Dedifferentiated amniotic fluid mesenchymal stem cell (primary cell): ENCODE measurements at regions not wholly inside any gene's neighbourhood (a gene's known extent, or its start where the extent isn't known, plus 50 kb on each side); places are given as distances from the start of the nearest gene placed in this dataset.

ENCODE experiments used
- DNase-seq: peaks from one replicate; pipeline ENCODE4 v3.0.0-alpha.2; 2016; ENCODE audit errors: extremely low spot score

DNA sequence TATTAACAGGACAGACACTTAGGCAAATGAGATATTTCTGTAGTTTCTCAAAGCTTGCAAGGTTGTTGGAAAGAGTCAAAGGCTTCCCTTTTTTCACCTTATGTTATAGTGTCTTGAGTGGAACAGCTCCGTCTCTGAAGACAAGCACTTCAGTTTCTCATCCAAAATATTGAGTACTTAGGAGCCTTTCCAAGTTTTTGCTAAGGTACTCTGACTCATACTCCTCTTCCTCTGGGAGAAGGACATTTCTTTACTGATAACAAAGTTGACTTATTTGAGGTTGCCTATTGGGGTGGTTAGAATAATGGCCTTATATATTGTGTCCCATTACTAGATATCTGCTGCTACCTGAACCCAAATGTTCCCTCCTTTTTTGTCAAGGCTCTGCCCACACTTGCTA lies 869.6 kb downstream of the MAT2B start:
- no peak for DNase-seq

DNA sequence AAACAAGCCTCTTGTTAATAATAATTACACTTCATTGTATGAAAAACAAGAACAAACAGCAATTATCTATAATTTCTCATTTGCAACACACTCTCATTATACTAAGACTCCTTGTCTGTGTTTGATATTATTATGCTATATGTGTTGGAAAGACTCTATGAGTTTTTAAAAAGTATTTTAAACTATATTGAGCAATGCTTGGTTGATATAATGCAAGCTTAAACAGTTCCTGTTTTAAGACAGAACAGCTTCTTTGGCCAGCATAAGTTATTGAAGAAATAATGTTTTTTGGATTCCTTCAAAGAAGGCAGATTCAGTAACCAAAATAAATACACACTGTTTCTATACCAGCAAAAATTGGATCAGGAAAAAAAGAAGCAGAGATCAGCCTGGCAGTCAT lies 871.4 kb downstream of the MAT2B start:
- DNase-seq, result no peak

- no peak for DNase-seq
These were observed 872.3 kb downstream of the MAT2B start for GRCh38 chr5:164377746-164378145.

DNA sequence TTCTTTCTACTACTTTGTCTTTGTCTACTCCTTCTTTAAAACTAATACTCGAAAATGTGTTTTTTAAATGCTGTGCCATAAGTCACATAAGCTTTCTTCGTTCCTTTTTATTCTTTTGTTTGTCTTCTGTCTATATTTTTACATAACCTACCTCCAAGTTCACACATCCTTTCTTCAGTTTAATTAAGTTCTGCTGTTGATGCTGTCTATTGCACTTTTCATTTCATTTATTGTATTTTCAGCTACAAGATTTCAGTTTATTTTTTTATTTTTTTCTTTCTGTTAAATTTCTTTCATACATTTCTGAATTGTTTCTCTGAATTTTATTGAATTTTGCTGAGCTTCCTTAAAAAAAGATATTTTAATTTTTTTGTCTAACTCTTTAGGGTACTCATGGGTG lies 878.2 kb downstream of the MAT2B start:
- no peak for DNase-seq

- no peak for DNase-seq
These were observed 887.1 kb downstream of the MAT2B start for GRCh38 chr5:164392531-164392930.

DNA sequence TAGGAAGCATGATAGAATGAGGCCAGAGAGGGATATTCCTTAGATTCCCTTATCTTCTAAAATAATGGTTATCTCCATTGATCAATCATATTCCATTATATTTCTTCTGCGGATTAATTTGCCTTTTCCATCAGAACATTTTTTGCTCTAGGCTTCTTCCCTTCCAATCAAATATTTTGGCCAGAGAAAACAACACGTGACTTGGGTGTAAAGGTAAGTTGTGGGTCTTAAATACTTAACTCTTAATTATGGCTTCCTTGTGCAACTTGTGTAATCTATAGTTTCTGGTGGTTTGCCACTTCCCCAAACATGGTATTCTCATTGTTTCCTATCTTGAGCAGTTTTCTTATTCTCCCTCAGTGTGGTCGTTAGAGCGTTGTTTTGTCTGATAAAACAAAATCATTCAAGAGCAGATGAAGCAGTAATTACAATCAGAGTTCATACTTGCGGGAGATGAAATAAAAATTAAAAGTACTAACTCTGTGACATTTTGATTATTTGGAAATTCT lies 889.3 kb downstream of the MAT2B start:
- DNase-seq, result no peak

GRCh38 chr5:164412531-164412930 lies 907.1 kb downstream of the MAT2B start:
- no peak for DNase-seq

- no peak for DNase-seq
These were observed 914.7 kb downstream of the MAT2B start for GRCh38 chr5:164420161-164420560.

- no peak for DNase-seq
These were observed 917.0 kb downstream of the MAT2B start for GRCh38 chr5:164422400-164422799.

GRCh38 chr5:164431634-164432304 lies 926.4 kb downstream of the MAT2B start:
- DNase-seq, result no peak

GRCh38 chr5:164433106-164433870 lies 927.9 kb downstream of the MAT2B start:
- DNase-seq, result peak; percentile 18

- no peak for DNase-seq
These were observed 930.2 kb downstream of the MAT2B start for GRCh38 chr5:164435576-164435975.

DNA sequence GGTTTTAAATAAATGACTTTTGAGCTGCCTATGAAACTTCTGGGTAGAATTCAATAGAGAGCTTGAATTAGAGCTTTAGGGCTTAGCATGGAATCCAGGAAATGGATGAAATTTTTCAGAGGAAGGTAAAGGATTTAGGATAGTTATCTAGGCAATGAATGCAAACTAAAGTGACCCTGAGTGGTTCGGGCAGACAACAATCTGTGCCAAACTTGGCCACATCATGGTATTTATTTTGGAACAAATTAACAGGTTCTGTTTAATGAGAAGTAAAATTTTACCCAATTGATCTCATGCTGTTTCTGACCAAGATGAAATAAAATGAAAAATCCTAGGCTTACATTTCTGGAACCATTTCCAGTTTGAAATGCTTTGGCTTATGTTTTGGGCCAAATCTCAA lies 934.4 kb downstream of the MAT2B start:
- no peak for DNase-seq

DNA sequence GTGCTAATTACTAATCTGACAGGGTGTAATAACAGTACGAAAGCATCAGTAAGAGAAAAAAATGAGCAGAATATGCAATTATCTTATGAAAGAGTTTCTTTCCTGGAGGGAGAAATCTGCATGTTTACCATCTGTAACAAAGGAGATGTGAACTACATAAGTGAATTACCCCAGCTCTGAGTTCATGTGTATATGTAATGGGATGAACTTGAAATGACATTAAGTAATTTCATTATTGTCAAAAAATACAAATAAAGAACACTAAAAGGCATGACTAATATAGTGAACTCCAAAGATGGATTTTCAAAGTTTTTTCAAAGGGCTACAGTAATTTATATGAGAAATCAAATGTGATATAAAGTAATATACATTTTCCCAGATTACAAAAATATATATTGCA lies 944.0 kb downstream of the MAT2B start:
- no peak for DNase-seq

DNA sequence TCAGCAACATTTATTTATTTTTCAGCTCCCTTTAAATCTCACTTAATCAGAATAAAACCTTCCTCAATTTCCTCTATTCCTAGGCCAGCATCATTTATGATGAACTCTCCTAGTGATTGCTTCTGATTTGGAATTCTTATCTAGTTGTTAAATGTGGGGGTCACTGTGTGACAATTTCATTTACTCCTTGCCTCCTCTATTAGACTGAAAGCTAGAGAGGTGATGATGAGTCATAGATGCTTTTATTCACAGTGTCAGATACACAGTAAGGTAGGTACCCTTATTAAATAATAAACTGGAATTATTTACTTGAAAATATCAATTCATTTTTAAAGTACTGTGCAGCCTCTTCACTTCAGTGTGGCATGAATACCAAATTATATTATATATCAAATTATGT lies 960.6 kb downstream of the MAT2B start:
- DNase-seq, result no peak

- DNase-seq, result no peak
These were observed 964.9 kb downstream of the MAT2B start for GRCh38 chr5:164470312-164470711.

DNA sequence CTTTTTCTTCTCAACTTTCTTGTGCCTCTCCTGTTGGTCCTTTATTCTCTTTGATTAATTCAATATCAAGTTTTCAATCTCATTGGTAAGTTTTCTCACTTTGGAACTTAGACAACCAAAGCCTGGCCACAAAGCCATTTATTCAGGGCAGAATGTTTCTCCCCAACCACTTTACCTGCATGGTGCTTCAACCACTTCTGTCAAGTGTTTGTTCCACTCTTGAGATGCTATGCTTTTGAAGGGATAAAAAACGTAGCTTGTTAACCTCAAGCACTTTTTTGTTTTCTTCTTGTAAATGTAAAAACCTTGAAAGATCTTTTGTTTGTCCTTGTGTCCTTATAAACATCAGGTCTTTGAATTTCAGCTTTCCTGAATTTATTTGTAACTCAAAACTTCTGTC lies 966.7 kb downstream of the MAT2B start:
- DNase-seq, result no peak

- peak; percentile 46 for DNase-seq
These were observed 970.0 kb downstream of the MAT2B start for GRCh38 chr5:164475339-164475977.

GRCh38 chr5:164481270-164481669 lies 975.9 kb downstream of the MAT2B start:
- no peak for DNase-seq

- DNase-seq, result no peak
These were observed 976.9 kb downstream of the MAT2B start for GRCh38 chr5:164482351-164482750.

- no peak for DNase-seq
These were observed 979.5 kb downstream of the MAT2B start for GRCh38 chr5:164484948-164485347.

DNA sequence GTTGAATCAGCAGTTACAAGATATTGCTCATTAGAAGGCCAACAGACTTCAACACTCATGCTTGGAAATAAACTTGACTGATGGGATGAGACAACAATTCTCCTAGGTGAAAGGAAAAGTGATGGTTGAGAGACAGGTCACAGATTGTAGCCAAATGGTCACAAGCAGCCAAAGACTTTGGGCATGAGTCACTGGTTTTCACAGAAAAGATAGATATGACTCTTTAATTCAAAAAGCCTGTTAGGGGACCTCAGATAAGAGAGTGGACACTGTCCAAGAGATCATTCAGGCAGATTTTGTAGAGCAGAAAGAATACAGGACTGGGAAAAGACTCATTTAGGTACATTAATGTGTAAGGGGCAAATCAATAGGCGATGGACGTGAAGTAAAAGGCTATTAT lies 982.5 kb downstream of the MAT2B start:
- DNase-seq, result no peak
